Mesenchymal stem cell (in vitro differentiated cells and primary cell): ENCODE measurements at regions not wholly inside any gene's neighbourhood (a gene's known extent, or its start where the extent isn't known, plus 50 kb on each side); places are given as distances from the start of the nearest gene placed in this dataset.

Experiments
- DNase-seq: peaks from one replicate; pipeline ENCODE4 v3.0.0-alpha.2; 2013
- H2AFZ ChIP-seq: one replicate; pipeline ENCODE4 v1.6.1; 2013; ENCODE audit warnings: low read depth, mild to moderate bottlenecking, control low read depth, inconsistent platforms, low read length, moderate library complexity
- H2AK5ac ChIP-seq: 2 replicates; pipeline ENCODE4 v1.6.1; 2013; ENCODE audit warnings: low read length, moderate library complexity, mild to moderate bottlenecking, inconsistent platforms; ENCODE audit not compliant: severe bottlenecking
- H2BK120ac ChIP-seq: one replicate; pipeline ENCODE4 v1.6.1; 2013; ENCODE audit warnings: low read depth, mild to moderate bottlenecking, inconsistent platforms, low read length, moderate library complexity
- H2BK12ac ChIP-seq, 2 experiments: one replicate each; pipeline ENCODE4 v1.6.1; 2013; ENCODE audit warnings: inconsistent platforms in 2 of 2, low read length in 2 of 2, mild to moderate bottlenecking in 2 of 2, moderate library complexity in 2 of 2, control low read depth in 1 of 2
- H2BK15ac ChIP-seq: one replicate; pipeline ENCODE4 v1.6.1; 2013; ENCODE audit warnings: mild to moderate bottlenecking, low read depth, inconsistent platforms; ENCODE audit not compliant: poor library complexity, severe bottlenecking
- H2BK5ac ChIP-seq: 2 replicates; pipeline ENCODE4 v1.6.1; 2013; ENCODE audit warnings: low read depth, mild to moderate bottlenecking, low read length, control low read depth, inconsistent platforms; ENCODE audit not compliant: poor library complexity, severe bottlenecking
- H3K14ac ChIP-seq, 2 experiments: one replicate each; pipeline ENCODE4 v1.6.1; 2013; ENCODE audit warnings: inconsistent platforms in 2 of 2, low read length in 2 of 2, control low read depth in 1 of 2, mild to moderate bottlenecking in 1 of 2, moderate library complexity in 1 of 2
- H3K18ac ChIP-seq, 2 experiments: one replicate each; pipeline ENCODE4 v1.6.1; 2013; ENCODE audit warnings: inconsistent platforms in 2 of 2, low read length in 2 of 2, control low read depth in 1 of 2, low read depth in 1 of 2, mild to moderate bottlenecking in 1 of 2
- H3K23ac ChIP-seq, 2 experiments: one replicate each; pipeline ENCODE4 v1.6.1; 2013; ENCODE audit warnings: inconsistent platforms in 2 of 2, low read length in 2 of 2, mild to moderate bottlenecking in 2 of 2, moderate library complexity in 2 of 2, control low read depth in 1 of 2
- H3K27ac ChIP-seq: 2 replicates; pipeline ENCODE4 v1.5.1; 2013; ENCODE audit warnings: mild to moderate bottlenecking, moderate library complexity, low read length, control low read depth, inconsistent platforms; ENCODE audit not compliant: poor library complexity, severe bottlenecking
- H3K27me3 ChIP-seq, 2 experiments: 2 replicates each; pipeline versions ENCODE4 v1.6.1 to v1.7.0; 2013; ENCODE audit warnings: low read length in 2 of 2, mild to moderate bottlenecking in 2 of 2, moderate library complexity in 2 of 2, control low read depth in 1 of 2, inconsistent platforms in 1 of 2; ENCODE audit not compliant: control insufficient read depth in 1 of 2, insufficient read depth in 1 of 2
- H3K36me3 ChIP-seq, 2 experiments: 2 replicates each; pipeline versions ENCODE4 v1.6.1 to v1.7.0; 2013; ENCODE audit warnings: low read length in 2 of 2, control low read depth in 1 of 2, inconsistent platforms in 1 of 2, low read depth in 1 of 2, mild to moderate bottlenecking in 1 of 2; ENCODE audit not compliant: insufficient read depth in 2 of 2, control insufficient read depth in 1 of 2
- H3K4ac ChIP-seq, 2 experiments: one replicate each; pipeline ENCODE4 v1.6.1; 2013; ENCODE audit warnings: inconsistent platforms in 2 of 2, low read length in 2 of 2, mild to moderate bottlenecking in 2 of 2, moderate library complexity in 2 of 2, control low read depth in 1 of 2, low read depth in 1 of 2
- H3K4me1 ChIP-seq: 2 replicates; pipeline ENCODE4 v1.6.1; 2013; ENCODE audit warnings: low read depth, low read length, control low read depth; ENCODE audit not compliant: control insufficient read depth, insufficient read depth
- H3K4me2 ChIP-seq: 2 replicates; pipeline ENCODE4 v1.6.1; 2013; ENCODE audit warnings: low read length, mild to moderate bottlenecking, inconsistent platforms; ENCODE audit not compliant: poor library complexity, severe bottlenecking
- H3K4me3 ChIP-seq, 2 experiments: 2 replicates each; pipeline versions ENCODE4 v1.5.1 to v1.7.0; 2013; ENCODE audit warnings: low read length in 2 of 2, mild to moderate bottlenecking in 2 of 2, control low read depth in 1 of 2, low read depth in 1 of 2; ENCODE audit not compliant: insufficient read depth in 1 of 2
- H3K79me1 ChIP-seq: replicated peaks from 2 replicates; pipeline ENCODE4 v1.6.1; 2013; ENCODE audit warnings: mild to moderate bottlenecking, control low read depth, low read length, inconsistent platforms; ENCODE audit not compliant: poor library complexity, severe bottlenecking
- H3K9ac ChIP-seq: 2 replicates; pipeline ENCODE4 v1.7.0; 2013; ENCODE audit warnings: mild to moderate bottlenecking, low read length, moderate library complexity
- H3K9me3 ChIP-seq: 2 replicates; pipeline ENCODE4 v1.7.0; 2013; ENCODE audit warnings: mild to moderate bottlenecking, low read length; ENCODE audit not compliant: control insufficient read depth
- H4K8ac ChIP-seq: one replicate; pipeline ENCODE4 v1.6.1; 2013; ENCODE audit warnings: inconsistent platforms, mild to moderate bottlenecking, low read length, moderate library complexity
- H4K91ac ChIP-seq: one replicate; pipeline ENCODE4 v1.6.1; 2013; ENCODE audit warnings: mild to moderate bottlenecking, low read length, inconsistent platforms
- WGBS: methylation state at CpG from one replicate; pipeline ENCODE4 v1.1.7; 2013; ENCODE audit warnings: mixed read lengths; 5-methylcytosine and 5-hydroxymethylcytosine counted together

DNA sequence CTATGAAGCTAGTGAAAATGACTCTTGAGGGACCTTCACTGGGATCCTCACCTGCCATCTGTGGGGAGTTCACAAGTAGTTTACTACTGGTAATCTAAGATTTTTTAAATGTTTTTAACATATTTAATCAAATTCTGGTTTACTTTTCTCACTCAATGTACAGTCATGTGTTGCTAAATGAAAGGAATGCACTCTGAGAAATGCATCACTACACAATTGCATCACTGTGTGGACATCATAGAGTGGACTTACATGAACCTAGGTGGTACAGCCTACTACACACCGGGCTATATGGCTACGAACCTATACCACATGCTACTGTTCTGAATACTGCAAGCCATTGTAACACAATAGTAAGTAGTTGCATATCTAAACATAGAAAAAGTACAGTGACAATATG, 528.0 kb downstream of the BCL11A start:
- Histone ChIP-seq H2BK15ac (no peak overlapping the region), H3K23ac (no peak overlapping the region), H3K9me3 (peaks cover 8% of the 10 kb centered on the region), H3K9ac (no peak overlapping the region), H3K36me3 (no peaks in the 10 kb centered on the region), H3K79me1 (no peaks in the 10 kb centered on the region), H3K18ac (no peak overlapping the region), H2BK5ac (no peak overlapping the region), H3K14ac (no peak overlapping the region), H2BK12ac (no peak overlapping the region), H3K4me1 (no peaks in the 10 kb centered on the region), H2BK120ac (no peak overlapping the region), H3K27ac (no peak overlapping the region), H4K91ac (no peak overlapping the region), H2AFZ (no peak overlapping the region), H3K4me3 (no peak overlapping the region), H3K27me3 (no peaks in the 10 kb centered on the region), H3K4ac (no peak overlapping the region), H2AK5ac (no peak overlapping the region), H4K8ac (no peak overlapping the region), H3K4me2 (no peak overlapping the region)
- 69% methylated on average over 2 of the region's 2 CpGs for WGBS
- DNase-seq: no peak

DNA sequence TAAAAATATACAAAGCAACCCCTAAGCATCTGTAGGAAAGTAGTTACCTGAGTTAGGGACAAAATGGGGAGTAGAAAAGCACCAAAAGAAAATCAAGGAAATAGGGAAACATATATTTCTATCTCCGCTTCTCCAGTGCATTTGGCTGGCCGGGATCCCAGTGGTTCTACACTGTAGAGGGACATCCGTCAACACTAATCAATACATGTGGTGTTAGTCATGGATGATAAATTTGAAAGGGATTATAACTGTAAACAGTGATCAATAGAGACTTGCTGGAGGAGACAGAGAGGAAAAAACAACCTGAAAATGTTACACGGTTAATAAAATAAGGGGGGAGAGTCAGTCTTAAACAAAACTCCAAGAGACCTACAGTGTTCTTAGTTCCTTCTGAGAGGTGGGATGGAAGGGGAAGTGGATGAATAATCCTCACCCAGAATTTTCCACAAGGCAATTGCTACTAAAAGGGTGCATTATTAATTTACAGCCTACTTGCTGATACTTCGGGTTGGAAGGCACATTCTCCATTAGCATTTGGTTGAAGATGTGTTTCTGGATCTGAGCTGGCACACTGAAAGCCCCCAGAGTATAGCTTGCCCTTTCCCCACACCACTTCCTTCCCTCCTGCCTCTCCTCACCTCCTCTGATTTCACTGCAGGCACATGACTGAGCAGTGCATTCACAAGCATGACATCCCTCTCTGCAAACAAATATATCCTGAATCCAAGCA, 530.0 kb downstream of the BCL11A start:
- Histone ChIP-seq H4K8ac (no peak overlapping the region), H3K4me2 (no peak overlapping the region), H3K18ac (no peak overlapping the region), H3K4me1 (no peaks in the 10 kb centered on the region), H3K79me1 (no peaks in the 10 kb centered on the region), H3K4ac (no peak overlapping the region), H3K9ac (no peak overlapping the region), H2BK5ac (no peak overlapping the region), H2BK12ac (no peak overlapping the region), H2AFZ (no peak overlapping the region), H2BK15ac (no peak overlapping the region), H3K27me3 (no peaks in the 10 kb centered on the region), H2BK120ac (no peak overlapping the region), H4K91ac (no peak overlapping the region), H2AK5ac (no peak overlapping the region), H3K9me3 (no peaks in the 10 kb centered on the region), H3K14ac (no peak overlapping the region), H3K23ac (no peak overlapping the region), H3K36me3 (no peaks in the 10 kb centered on the region), H3K27ac (no peak overlapping the region), H3K4me3 (no peak overlapping the region)
- no peak for DNase-seq
- 88% methylated on average over 5 of the region's 5 CpGs for WGBS

DNA sequence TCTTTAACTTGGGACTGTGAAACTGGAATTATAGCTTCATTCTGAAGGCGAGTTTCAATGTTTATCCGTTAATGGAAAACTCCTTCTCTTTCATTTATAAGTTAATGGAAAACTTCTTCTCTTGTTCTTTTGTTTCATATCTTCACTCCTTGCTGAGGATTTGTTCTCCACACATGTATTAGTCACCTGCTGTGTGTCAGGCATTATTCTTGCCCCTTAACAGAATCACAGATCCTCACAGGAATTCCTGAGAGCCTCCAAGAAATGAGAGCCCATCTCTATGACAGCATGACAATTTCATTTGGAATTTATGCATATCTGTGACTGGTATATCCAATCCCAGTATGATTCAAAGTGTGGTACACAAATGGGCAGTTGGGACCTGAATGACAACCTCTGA, 545.8 kb downstream of the BCL11A start:
- Histone ChIP-seq H4K8ac (no peak overlapping the region), H2BK5ac (no peak overlapping the region), H3K4me1 (no peaks in the 10 kb centered on the region), H3K79me1 (no peaks in the 10 kb centered on the region), H4K91ac (no peak overlapping the region), H2AFZ (no peak overlapping the region), H3K36me3 (no peaks in the 10 kb centered on the region), H2BK120ac (no peak overlapping the region), H3K4ac (no peak overlapping the region), H3K4me2 (no peak overlapping the region), H3K14ac (no peak overlapping the region), H2AK5ac (no peak overlapping the region), H2BK15ac (no peak overlapping the region), H3K18ac (no peak overlapping the region), H3K4me3 (no peak overlapping the region), H3K9me3 (peaks cover 4% of the 10 kb centered on the region), H3K27ac (no peak overlapping the region), H3K9ac (no peak overlapping the region), H2BK12ac (no peak overlapping the region), H3K23ac (no peak overlapping the region), H3K27me3 (no peaks in the 10 kb centered on the region)
- WGBS: no CpG with 5 or more reads among the region's 2 CpGs
- no peak for DNase-seq

DNA sequence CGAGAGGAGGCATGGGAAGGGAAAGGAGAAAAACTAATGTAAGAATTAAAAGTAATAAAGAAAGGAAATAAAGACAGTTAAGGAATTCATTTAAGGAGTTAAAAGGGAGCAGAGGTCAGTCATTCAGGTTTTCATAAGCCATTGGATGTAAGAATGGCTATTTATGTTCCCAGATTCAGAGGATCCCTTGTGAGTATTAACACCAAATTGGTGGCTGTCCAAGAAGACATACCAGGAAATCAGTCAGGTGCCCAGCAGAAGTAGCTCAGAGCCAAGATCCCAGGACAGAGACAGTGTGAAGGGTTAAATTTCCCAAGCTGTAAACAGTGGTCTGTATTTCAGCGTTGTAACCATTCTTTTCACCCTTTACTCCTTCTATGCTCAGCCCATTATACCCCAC, 550.4 kb downstream of the BCL11A start:
- H2BK12ac ChIP-seq: no peak overlapping the region
- H3K4ac ChIP-seq: no peak overlapping the region
- H2AFZ ChIP-seq: no peak overlapping the region
- H3K23ac ChIP-seq: no peak overlapping the region
- H3K9me3 ChIP-seq: no peaks in the 10 kb centered on the region
- DNase-seq: no peak
- H2BK120ac ChIP-seq: no peak overlapping the region
- no peak overlapping the region for H4K8ac ChIP-seq
- H3K79me1 ChIP-seq: no peaks in the 10 kb centered on the region
- H3K36me3 ChIP-seq: no peaks in the 10 kb centered on the region
- no peak overlapping the region for H3K14ac ChIP-seq
- H2BK5ac ChIP-seq: no peak overlapping the region
- H3K27me3 ChIP-seq: no peaks in the 10 kb centered on the region
- no peak overlapping the region for H3K27ac ChIP-seq
- H3K4me2 ChIP-seq: no peak overlapping the region
- no peak overlapping the region for H2BK15ac ChIP-seq
- H3K18ac ChIP-seq: no peak overlapping the region
- H3K4me1 ChIP-seq: no peaks in the 10 kb centered on the region
- no peak overlapping the region for H3K4me3 ChIP-seq
- no peak overlapping the region for H3K9ac ChIP-seq
- no peak overlapping the region for H2AK5ac ChIP-seq
- H4K91ac ChIP-seq: no peak overlapping the region
- WGBS: 48% methylated on average over 2 of the region's 2 CpGs
